LNCaP clone FGC (cell line): ENCODE measurements at regions not wholly inside any gene's neighbourhood (a gene's known extent, or its start where the extent isn't known, plus 50 kb on each side); places are given as distances from the start of the nearest gene placed in this dataset.

Experiments used
- DNase-seq: peaks from one replicate; pipeline ENCODE4 v3.0.0-alpha.2; 2011; ENCODE audit warnings: low read depth
- H3K4me3 ChIP-seq: 2 replicates; pipeline ENCODE4 v1.5.1; 2011; ENCODE audit warnings: mild to moderate bottlenecking, low read depth, low read length, control low read depth
- CTCF ChIP-seq: IDR thresholded peaks from 2 replicates; pipeline ENCODE4 v1.5.1; 2012; ENCODE audit warnings: mild to moderate bottlenecking; ENCODE audit not compliant: control insufficient read depth, insufficient read depth; ENCODE audit errors: extremely low read depth

- DNase-seq: no peak
- no peak for TF ChIP-seq CTCF
- H3K4me3 ChIP-seq: no peak overlapping the region
Measured at GRCh38 chrX:39750848-39751247, 346.9 kb downstream of the BCOR start.

GRCh38 chrX:39752815-39753214 is 344.9 kb downstream of the BCOR start:
- H3K4me3 ChIP-seq: no peak overlapping the region
- DNase-seq: no peak
- no peak for TF ChIP-seq CTCF

DNA sequence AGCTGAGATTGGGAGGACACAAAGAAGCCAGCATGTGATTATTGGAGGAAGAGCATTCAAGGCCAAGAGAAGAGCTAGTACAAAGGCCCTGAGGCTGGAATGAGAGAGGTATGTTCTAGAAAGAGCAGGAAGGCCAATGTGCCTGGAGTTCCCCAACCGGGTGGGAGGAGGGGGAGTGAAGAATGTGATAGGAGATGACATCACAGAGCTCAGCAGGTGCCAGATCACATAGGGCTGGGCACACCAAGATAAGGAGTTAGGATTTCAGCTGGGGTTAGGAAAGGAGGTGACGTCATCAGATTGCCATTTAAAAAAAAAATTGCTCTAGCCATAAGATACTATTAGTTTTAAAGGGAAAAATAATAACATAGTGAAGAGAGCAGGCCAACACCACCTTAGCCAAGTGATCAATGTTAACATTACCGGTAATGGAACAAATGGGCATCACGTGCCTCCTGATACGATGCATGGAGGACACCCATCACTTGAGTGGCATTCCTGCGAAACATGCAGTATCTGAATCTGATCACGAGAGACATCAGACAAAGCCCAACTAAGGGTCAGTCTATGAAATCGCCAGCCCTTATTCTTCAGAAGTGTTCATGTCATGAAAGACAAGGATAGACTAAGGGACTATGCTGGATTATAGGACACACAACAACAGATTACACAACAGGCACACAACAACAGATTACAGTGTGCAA is 344.3 kb downstream of the BCOR start:
- no peak for DNase-seq

DNA sequence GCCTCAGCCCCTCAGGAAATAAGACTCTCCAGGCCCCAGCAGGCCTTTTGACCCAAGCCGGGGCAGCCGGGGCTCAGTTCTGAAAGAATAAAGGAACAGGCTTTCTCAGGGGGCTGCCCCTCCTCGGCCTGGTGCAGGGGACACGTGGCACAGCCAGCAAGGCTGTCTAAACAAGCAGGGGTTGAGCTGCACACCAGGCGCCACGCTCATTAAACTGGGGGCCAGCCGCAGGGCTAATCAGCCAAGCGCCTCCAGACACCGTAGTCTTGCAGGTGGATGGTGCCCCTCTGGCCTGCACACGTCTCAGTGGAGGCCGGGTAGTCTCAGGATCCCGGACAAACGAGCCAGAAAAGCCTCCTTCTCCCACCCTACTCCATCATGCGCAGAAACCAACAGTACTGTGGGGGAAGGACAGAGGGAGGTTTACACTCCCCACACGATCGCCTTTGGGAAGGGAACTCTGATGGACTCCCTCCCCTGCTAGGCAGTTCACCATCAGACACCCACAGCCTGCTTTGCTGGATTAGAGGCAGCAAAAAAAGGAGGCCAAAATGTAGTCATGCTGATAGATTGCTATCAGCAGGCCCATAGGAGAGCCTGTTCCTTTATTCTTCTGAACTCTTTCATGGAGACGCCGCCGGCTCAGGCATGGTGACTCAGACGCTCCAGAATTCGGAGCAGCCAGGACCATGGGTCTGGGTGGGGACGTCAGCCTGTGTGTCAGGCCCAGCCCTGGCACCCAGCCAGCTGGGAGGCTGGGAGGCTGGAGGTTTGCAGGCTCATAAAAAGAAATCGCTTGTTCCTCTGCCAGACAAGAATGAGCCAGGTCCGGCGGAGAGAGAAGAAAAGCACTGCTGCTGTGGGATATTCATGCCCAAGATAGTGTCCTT is 342.4 kb downstream of the BCOR start:
- H3K4me3 ChIP-seq: no peak overlapping the region
- TF ChIP-seq CTCF: no peak
- DNase-seq: no peak

More for the DNA sequence above, 344.3 kb downstream of the BCOR start:
- no peak overlapping the region for H3K4me3 ChIP-seq
- no peak for TF ChIP-seq CTCF

DNA sequence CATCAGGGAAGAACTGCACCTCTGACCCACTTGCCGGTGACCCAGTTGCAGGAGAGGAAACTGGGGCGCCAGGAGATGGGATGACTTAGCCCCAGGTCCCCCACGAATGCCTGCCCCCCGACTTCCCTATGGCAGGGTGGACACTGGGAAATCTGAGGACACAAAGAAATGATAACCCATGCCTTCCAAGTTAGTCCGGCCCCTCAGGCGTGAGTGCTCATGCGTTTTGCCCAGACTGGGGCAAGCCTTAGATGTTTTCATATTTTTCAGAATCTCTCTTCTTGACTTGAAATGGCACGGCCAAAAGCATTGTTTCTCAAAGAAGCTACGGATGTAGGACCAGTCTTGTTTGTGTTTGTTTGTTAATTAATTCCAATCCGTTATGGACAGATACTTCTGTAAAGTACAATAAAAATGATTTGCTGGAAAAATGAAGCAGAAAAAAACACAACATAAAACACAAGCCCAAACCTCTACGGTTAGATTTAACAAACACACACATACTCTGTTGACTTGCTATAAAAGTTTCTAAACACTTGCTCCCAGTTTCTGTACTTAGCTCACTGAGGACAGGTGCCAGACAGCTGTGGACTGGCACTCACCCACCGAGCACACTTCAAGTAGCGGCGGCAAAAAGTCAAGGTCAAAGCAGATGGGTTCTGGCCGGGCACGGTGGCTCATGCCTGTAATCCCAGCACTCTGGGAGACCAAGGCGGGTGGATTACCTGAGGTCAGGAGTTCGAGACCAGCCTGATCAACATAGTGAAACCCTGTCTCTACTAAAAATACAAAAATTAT is 341.5 kb downstream of the BCOR start:
- no peak for TF ChIP-seq CTCF

DNA sequence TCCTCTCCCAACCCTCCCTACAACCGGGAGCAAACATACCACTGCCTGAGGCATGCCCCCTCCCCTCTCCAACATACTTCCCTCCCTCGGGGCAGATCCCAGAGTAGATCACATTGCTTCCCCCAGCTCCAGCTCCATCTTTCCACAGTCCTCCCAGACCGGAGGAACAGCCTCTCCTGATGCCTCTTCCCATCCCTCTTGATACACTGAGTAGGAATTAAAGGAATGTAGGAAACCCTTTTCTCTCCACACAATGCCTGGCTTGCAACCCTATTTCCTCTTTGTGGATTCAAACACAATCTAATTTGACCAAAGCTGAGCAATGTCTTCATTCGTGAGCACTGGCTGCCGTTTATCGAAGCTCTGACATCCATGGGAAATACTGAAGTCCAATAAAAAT is 339.8 kb downstream of the BCOR start:
- H3K4me3 ChIP-seq: no peak overlapping the region
- DNase-seq: no peak
- no peak for TF ChIP-seq CTCF

More for the DNA sequence above, 341.5 kb downstream of the BCOR start:
- no peak overlapping the region for H3K4me3 ChIP-seq
- no peak for DNase-seq
